CD14-positive monocyte (primary cell): ENCODE measurements at regions not wholly inside any gene's neighbourhood (a gene's known extent, or its start where the extent isn't known, plus 50 kb on each side); places are given as distances from the start of the nearest gene placed in this dataset.

Experiments used
- DNase-seq, 3 donors: peaks; one replicate each; pipeline ENCODE4 v3.0.0-alpha.2; 2011 to 2022
- H2AFZ ChIP-seq: 2 replicates; pipeline ENCODE4 v1.6.0; 2012; ENCODE audit warnings: mild to moderate bottlenecking, low read depth, low read length, inconsistent platforms; ENCODE audit not compliant: insufficient read depth, poor library complexity, severe bottlenecking
- H3K27ac ChIP-seq, 2 donors: 1 replicate in 1 of 2; 2 replicates in 1 of 2; pipeline ENCODE4 v1.5.1; 2012 to 2013; ENCODE audit warnings: low read length in 2 of 2, control low read depth in 1 of 2, inconsistent platforms in 1 of 2, low read depth in 1 of 2, mild to moderate bottlenecking in 1 of 2
- H3K27me3 ChIP-seq, 2 donors: one replicate each; pipeline versions ENCODE4 v1.6.0 to v1.6.1; 2011 to 2013; ENCODE audit warnings: low read length in 2 of 2; ENCODE audit not compliant: control insufficient read depth in 2 of 2, insufficient read depth in 2 of 2
- H3K36me3 ChIP-seq, 2 donors: replicated peaks in 1 of 2; 1 replicate in 1 of 2; 2 replicates in 1 of 2; pipeline versions ENCODE4 v1.5.1 to v1.6.1; 2012 to 2013; ENCODE audit warnings: low read length in 2 of 2, control low read depth in 1 of 2, inconsistent platforms in 1 of 2, mild to moderate bottlenecking in 1 of 2; ENCODE audit not compliant: insufficient read depth in 2 of 2, control insufficient read depth in 1 of 2
- H3K4me1 ChIP-seq, 2 donors: 1 replicate in 1 of 2; 2 replicates in 1 of 2; pipeline versions ENCODE4 v1.5.1 to v1.6.1; 2012 to 2013; ENCODE audit warnings: low read length in 2 of 2, control low read depth in 1 of 2, inconsistent platforms in 1 of 2, mild to moderate bottlenecking in 1 of 2, moderate library complexity in 1 of 2; ENCODE audit not compliant: insufficient read depth in 2 of 2, control insufficient read depth in 1 of 2
- H3K4me2 ChIP-seq: replicated peaks from 2 replicates; pipeline ENCODE3; 2012; ENCODE audit warnings: low read length, moderate library complexity, mild to moderate bottlenecking; ENCODE audit not compliant: poor library complexity, severe bottlenecking; ENCODE audit errors: extremely low read depth
- H3K4me3 ChIP-seq, 3 experiments: fragments of 200-600 bp in 1 of 3; sonication (generic) in 1 of 3; replicated peaks in 1 of 3; 1 replicate in 2 of 3; 2 replicates in 1 of 3; pipeline ENCODE4 v1.5.1; 2011 to 2013; ENCODE audit warnings: low read length in 3 of 3, mild to moderate bottlenecking in 3 of 3, control low read depth in 2 of 3, low read depth in 2 of 3, inconsistent platforms in 1 of 3, moderate library complexity in 1 of 3
- H3K79me2 ChIP-seq: 2 replicates; pipeline ENCODE4 v1.6.0; 2012; ENCODE audit warnings: mild to moderate bottlenecking, control low read depth, inconsistent platforms, low read length, moderate library complexity; ENCODE audit not compliant: insufficient read depth
- H3K9ac ChIP-seq: 2 replicates; pipeline ENCODE4 v1.6.0; 2017; ENCODE audit warnings: low read length, mild to moderate bottlenecking; ENCODE audit not compliant: insufficient read depth, poor library complexity, severe bottlenecking
- H3K9me3 ChIP-seq, 2 donors: replicated peaks in 1 of 2; 1 replicate in 1 of 2; 2 replicates in 1 of 2; pipeline versions ENCODE4 v1.5.1 to v1.6.1; 2012 to 2013; ENCODE audit warnings: low read length in 2 of 2, control low read depth in 1 of 2; ENCODE audit not compliant: control insufficient read depth in 1 of 2, insufficient read depth in 1 of 2
- H4K20me1 ChIP-seq: 2 replicates; pipeline ENCODE4 v1.6.0; 2012; ENCODE audit warnings: mild to moderate bottlenecking, low read length, control low read depth, moderate library complexity; ENCODE audit not compliant: insufficient read depth
- H3K27ac Mint-ChIP-seq, 7 donors: one replicate each; pipeline ENCODE4 v1.8.0; 2020; ENCODE audit warnings: mild to moderate bottlenecking in 7 of 7, mixed read lengths in 7 of 7, moderate library complexity in 6 of 7, inconsistent platforms in 2 of 7
- H3K27me3 Mint-ChIP-seq, 3 donors: one replicate each; pipeline ENCODE4 v1.8.0; 2021 to 2022; ENCODE audit warnings: low read depth in 3 of 3, mild to moderate bottlenecking in 3 of 3, mixed read lengths in 3 of 3, moderate library complexity in 3 of 3, inconsistent platforms in 1 of 3
- H3K36me3 Mint-ChIP-seq, 2 donors: one replicate each; pipeline ENCODE4 v1.8.0; 2020; ENCODE audit warnings: mixed read lengths in 2 of 2, inconsistent platforms in 1 of 2, mild to moderate bottlenecking in 1 of 2
- H3K4me1 Mint-ChIP-seq: one replicate; pipeline ENCODE4 v1.8.0; 2020; ENCODE audit warnings: mild to moderate bottlenecking, mixed read lengths
- H3K4me3 Mint-ChIP-seq, 2 donors: one replicate each; pipeline ENCODE4 v1.8.0; 2020; ENCODE audit warnings: mild to moderate bottlenecking in 2 of 2, mixed read lengths in 2 of 2, moderate library complexity in 1 of 2
- H3K9me3 Mint-ChIP-seq, 7 donors: one replicate each; pipeline ENCODE4 v1.8.0; 2020 to 2022; ENCODE audit warnings: mixed read lengths in 7 of 7, mild to moderate bottlenecking in 6 of 7, moderate library complexity in 6 of 7, inconsistent platforms in 2 of 7
- WGBS: methylation state at CpG from one replicate; pipeline ENCODE4 v1.1.5; 2013; ENCODE audit warnings: missing lambda C conversion rate; ENCODE audit not compliant: insufficient coverage; 5-methylcytosine and 5-hydroxymethylcytosine counted together
- intact Hi-C, 2 donors: fragments of 100-400 bp; cut with micrococcal nuclease; formaldehyde crosslinking; loops; one replicate each; pipeline versions ENCODE4 v1.15.0 to v1.15.1; 2023
- TF ChIP-seq, protein P1 (sequence below): fragments of 200-600 bp; IDR thresholded peaks from one replicate; pipeline ENCODE4 v1.8.0; 2022; ENCODE audit warnings: antibody characterized with exemption, mild to moderate bottlenecking

DNA sequence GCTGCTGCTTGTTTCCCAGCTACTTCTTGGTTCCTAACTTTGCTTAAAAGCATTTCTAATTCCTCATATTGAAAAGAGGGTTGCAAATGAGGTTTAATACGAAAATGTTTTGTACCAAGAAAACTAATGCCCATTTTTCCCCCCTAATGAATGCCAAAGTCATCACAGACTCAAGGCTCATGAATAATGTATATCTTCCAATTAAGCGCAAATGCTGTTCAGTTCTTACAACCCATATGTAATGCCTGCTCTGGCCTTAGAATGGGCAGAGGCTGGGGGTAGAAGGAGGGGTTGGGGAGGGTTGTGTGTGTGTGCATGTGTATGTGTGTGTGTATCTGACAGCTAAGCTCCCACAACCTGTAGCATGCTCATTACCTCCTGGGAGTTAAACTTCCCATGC is 901.7 kb downstream of the KCNMA1 start:
- Histone ChIP-seq H3K79me2 (no peaks in the 10 kb centered on the region), H2AFZ (no peak overlapping the region), H3K4me2 (no peak overlapping the region), H3K9me3 (peaks cover 7% of the 10 kb centered on the region in 2 donors), H4K20me1 (no peaks in the 10 kb centered on the region), H3K4me1 (no peaks in the 10 kb centered on the region), H3K36me3 (no peaks in the 10 kb centered on the region), H3K9ac (no peak overlapping the region), H3K27ac (no peak overlapping the region), H3K27me3 (no peaks in the 10 kb centered on the region), H3K4me3 (no peak overlapping the region)
- no peak for DNase-seq
- Mint-ChIP-seq H3K27ac (no peak overlapping the region), H3K4me1 (no peaks in the 10 kb centered on the region), H3K27me3 (no peaks in the 10 kb centered on the region), H3K36me3 (no peaks in the 10 kb centered on the region), H3K9me3 (peaks cover 3 to 13% (median 9%) of the 10 kb centered on the region in 7 donors), H3K4me3 (no peak overlapping the region)
- no CpG with 5 or more reads among the region's 2 CpGs for WGBS
- TF ChIP-seq, protein P1, sequence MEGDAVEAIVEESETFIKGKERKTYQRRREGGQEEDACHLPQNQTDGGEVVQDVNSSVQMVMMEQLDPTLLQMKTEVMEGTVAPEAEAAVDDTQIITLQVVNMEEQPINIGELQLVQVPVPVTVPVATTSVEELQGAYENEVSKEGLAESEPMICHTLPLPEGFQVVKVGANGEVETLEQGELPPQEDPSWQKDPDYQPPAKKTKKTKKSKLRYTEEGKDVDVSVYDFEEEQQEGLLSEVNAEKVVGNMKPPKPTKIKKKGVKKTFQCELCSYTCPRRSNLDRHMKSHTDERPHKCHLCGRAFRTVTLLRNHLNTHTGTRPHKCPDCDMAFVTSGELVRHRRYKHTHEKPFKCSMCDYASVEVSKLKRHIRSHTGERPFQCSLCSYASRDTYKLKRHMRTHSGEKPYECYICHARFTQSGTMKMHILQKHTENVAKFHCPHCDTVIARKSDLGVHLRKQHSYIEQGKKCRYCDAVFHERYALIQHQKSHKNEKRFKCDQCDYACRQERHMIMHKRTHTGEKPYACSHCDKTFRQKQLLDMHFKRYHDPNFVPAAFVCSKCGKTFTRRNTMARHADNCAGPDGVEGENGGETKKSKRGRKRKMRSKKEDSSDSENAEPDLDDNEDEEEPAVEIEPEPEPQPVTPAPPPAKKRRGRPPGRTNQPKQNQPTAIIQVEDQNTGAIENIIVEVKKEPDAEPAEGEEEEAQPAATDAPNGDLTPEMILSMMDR, result no peak
- intact Hi-C loops, result no loop called here

GRCh38 chr10:76733441-76733936 is 904.1 kb downstream of the KCNMA1 start:
- Histone ChIP-seq H3K9me3 (peaks cover 8 to 18% of the 10 kb centered on the region in 2 donors), H2AFZ (no peak overlapping the region), H4K20me1 (no peaks in the 10 kb centered on the region), H3K27ac (no peak overlapping the region), H3K9ac (no peak overlapping the region), H3K4me1 (no peaks in the 10 kb centered on the region), H3K4me2 (no peak overlapping the region), H3K27me3 (no peaks in the 10 kb centered on the region), H3K79me2 (no peaks in the 10 kb centered on the region), H3K36me3 (no peaks in the 10 kb centered on the region), H3K4me3 (no peak overlapping the region)
- peaks cover 0 to 2% (median 0%) of the 10 kb centered on the region in 3 donors for H3K27me3 Mint-ChIP-seq
- peaks cover 7 to 20% (median 12%) of the 10 kb centered on the region in 7 donors for H3K9me3 Mint-ChIP-seq
- H3K4me3 Mint-ChIP-seq, result no peak overlapping the region
- 40% methylated on average over 3 of the region's 5 CpGs for WGBS
- H3K27ac Mint-ChIP-seq, result no peak overlapping the region
- intact Hi-C loops, result no loop called here
- DNase-seq, result no peak
- H3K4me1 Mint-ChIP-seq, result no peaks in the 10 kb centered on the region
- H3K36me3 Mint-ChIP-seq, result no peaks in the 10 kb centered on the region
- TF ChIP-seq, protein P1, result no peak
